NB4 (cell line): ENCODE measurements at regions not wholly inside any gene's neighbourhood (a gene's known extent, or its start where the extent isn't known, plus 50 kb on each side); places are given as distances from the start of the nearest gene placed in this dataset.

ENCODE experiments used
- MYC ChIP-seq: IDR thresholded peaks from 2 replicates; pipeline ENCODE4 v1.6.1; 2011; ENCODE audit warnings: low read depth, low read length
- POLR2A ChIP-seq: IDR thresholded peaks from 2 replicates; pipeline ENCODE4 v1.6.1; 2011; ENCODE audit warnings: mild to moderate bottlenecking; ENCODE audit not compliant: insufficient read length; ENCODE audit errors: extremely low read depth
- TF ChIP-seq, protein P1 (sequence below): IDR thresholded peaks from one replicate; pipeline ENCODE4 v1.5.1; 2012; ENCODE audit warnings: low read depth, low read length
- TF ChIP-seq, protein P2 (sequence below): IDR thresholded peaks from 2 replicates; pipeline ENCODE4 v1.6.1; 2011; ENCODE audit warnings: low read depth, low read length

DNA sequence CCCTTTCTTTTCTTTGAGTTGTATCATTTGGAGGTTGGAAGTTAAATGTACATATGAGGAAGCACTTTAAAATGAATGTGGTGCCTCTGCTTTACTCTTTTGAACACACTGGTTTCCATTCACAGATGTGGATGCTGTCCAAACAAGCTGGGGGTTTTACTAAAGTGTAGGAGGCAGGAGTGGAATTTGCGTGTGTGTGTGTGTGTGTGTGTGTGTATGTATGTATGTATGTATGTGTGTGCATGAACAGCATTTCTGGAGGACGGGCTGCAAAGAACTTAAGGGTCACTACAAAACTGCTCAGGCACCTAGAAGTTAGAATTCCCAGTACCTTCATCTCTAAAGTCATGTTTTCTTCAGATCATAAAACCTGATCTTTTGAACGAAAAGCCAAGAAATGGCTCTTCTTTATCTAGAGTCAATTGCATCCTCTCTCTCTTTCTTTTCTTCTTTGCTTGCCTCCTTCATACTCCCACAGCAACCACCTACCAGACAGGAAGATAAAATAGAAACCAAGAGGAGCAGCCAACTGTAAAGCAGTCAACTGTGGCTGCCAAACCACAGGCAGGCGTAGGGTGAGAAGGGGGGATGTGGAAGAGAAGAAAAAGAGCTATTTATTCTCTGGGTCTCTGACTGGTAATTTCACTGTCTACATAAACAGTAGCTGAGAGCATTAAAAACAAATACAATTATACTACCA lies 177.0 kb upstream of the RASGEF1B start:
- TF ChIP-seq, protein P1, sequence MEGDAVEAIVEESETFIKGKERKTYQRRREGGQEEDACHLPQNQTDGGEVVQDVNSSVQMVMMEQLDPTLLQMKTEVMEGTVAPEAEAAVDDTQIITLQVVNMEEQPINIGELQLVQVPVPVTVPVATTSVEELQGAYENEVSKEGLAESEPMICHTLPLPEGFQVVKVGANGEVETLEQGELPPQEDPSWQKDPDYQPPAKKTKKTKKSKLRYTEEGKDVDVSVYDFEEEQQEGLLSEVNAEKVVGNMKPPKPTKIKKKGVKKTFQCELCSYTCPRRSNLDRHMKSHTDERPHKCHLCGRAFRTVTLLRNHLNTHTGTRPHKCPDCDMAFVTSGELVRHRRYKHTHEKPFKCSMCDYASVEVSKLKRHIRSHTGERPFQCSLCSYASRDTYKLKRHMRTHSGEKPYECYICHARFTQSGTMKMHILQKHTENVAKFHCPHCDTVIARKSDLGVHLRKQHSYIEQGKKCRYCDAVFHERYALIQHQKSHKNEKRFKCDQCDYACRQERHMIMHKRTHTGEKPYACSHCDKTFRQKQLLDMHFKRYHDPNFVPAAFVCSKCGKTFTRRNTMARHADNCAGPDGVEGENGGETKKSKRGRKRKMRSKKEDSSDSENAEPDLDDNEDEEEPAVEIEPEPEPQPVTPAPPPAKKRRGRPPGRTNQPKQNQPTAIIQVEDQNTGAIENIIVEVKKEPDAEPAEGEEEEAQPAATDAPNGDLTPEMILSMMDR, result no peak
- no peak for TF ChIP-seq POLR2A
- TF ChIP-seq, protein P2, sequence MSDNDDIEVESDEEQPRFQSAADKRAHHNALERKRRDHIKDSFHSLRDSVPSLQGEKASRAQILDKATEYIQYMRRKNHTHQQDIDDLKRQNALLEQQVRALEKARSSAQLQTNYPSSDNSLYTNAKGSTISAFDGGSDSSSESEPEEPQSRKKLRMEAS, result no peak
- TF ChIP-seq MYC, result no peak
